IMR-90 (cell line): ENCODE measurements at regions not wholly inside any gene's neighbourhood (a gene's known extent, or its start where the extent isn't known, plus 50 kb on each side); places are given as distances from the start of the nearest gene placed in this dataset.

Experiments used
- ATAC-seq: fragments of 200-7000 bp; cut with Tn5 transposase; 2 replicates; pipeline ENCODE4 v1.9.1; 2020; ENCODE audit warnings: low read depth, mild to moderate bottlenecking, moderate library complexity
- BruUV-seq: library from RNA; stranded (reverse); fragments of 400-500 nt; replicated peaks from 2 replicates; lab custom pipeline; 2021; lab: Mats Ljungman, UMichigan
- CTCF ChIA-PET: fragments of 300-600 bp; formaldehyde crosslinking; extraction: SDS; loops from one replicate; lab custom pipeline; 2021; ENCODE audit warnings: antibody characterized with exemption; lab: Yijun Ruan, JAX
- POLR2A ChIA-PET: fragments of 300-600 bp; sonication (Branson Sonifier 250); formaldehyde crosslinking; loops from one replicate; lab custom pipeline; 2022; ENCODE audit warnings: antibody characterized with exemption; ENCODE audit not compliant: unreplicated experiment; lab: Charles Lee
- DNase-seq: peaks from one replicate; pipeline ENCODE4 v3.0.0; 2013
- H2AFZ ChIP-seq: replicated peaks from 2 replicates; pipeline ENCODE3; 2013; ENCODE audit warnings: low read length, mild to moderate bottlenecking; ENCODE audit not compliant: poor library complexity
- H2AK5ac ChIP-seq: 2 replicates; pipeline ENCODE4 v1.6.1; 2013; ENCODE audit warnings: low read depth, low read length, inconsistent platforms
- H2AK9ac ChIP-seq: replicated peaks from 2 replicates; pipeline ENCODE3; 2013; ENCODE audit warnings: mild to moderate bottlenecking, low read depth, low read length, moderate library complexity; ENCODE audit not compliant: poor library complexity
- H2BK120ac ChIP-seq: 2 replicates; pipeline ENCODE4 v1.6.1; 2013; ENCODE audit warnings: low read depth, low read length, inconsistent platforms
- H2BK15ac ChIP-seq: 3 replicates; pipeline ENCODE4 v1.6.1; 2013; ENCODE audit warnings: low read depth, low read length, inconsistent platforms
- H2BK20ac ChIP-seq: 2 replicates; pipeline ENCODE4 v1.6.1; 2013; ENCODE audit warnings: low read depth, mild to moderate bottlenecking, inconsistent platforms, low read length, moderate library complexity
- H2BK5ac ChIP-seq: 2 replicates; pipeline ENCODE4 v1.6.1; 2013; ENCODE audit warnings: mild to moderate bottlenecking, low read depth, low read length, inconsistent platforms; ENCODE audit not compliant: poor library complexity, severe bottlenecking
- H3K14ac ChIP-seq: replicated peaks from 2 replicates; pipeline ENCODE4 v1.6.1; 2013; ENCODE audit warnings: low read depth, low read length, inconsistent platforms
- H3K18ac ChIP-seq: 2 replicates; pipeline ENCODE4 v1.6.1; 2013; ENCODE audit warnings: low read depth, low read length, control low read depth
- H3K23ac ChIP-seq: 2 replicates; pipeline ENCODE4 v1.6.1; 2013; ENCODE audit warnings: low read depth, low read length, inconsistent platforms
- H3K27ac ChIP-seq: 2 replicates; pipeline ENCODE4 v1.5.1; 2013; ENCODE audit warnings: mild to moderate bottlenecking, control low read depth, low read length; ENCODE audit not compliant: insufficient read depth
- H3K27me3 ChIP-seq: 2 replicates; pipeline ENCODE4 v1.6.1; 2013; ENCODE audit warnings: low read length; ENCODE audit not compliant: control insufficient read depth, insufficient read depth
- H3K36me3 ChIP-seq: 2 replicates; pipeline ENCODE4 v1.6.1; 2013; ENCODE audit warnings: low read length, mixed read lengths; ENCODE audit not compliant: control insufficient read depth, insufficient read depth
- H3K4ac ChIP-seq: 2 replicates; pipeline ENCODE4 v1.6.1; 2013; ENCODE audit warnings: low read depth, low read length, inconsistent platforms
- H3K4me1 ChIP-seq: 2 replicates; pipeline ENCODE4 v1.6.1; 2013; ENCODE audit warnings: low read length, mixed read lengths; ENCODE audit not compliant: control insufficient read depth, insufficient read depth
- H3K4me2 ChIP-seq: 2 replicates; pipeline ENCODE4 v1.6.1; 2013; ENCODE audit warnings: low read depth, mild to moderate bottlenecking, control low read depth, low read length, moderate library complexity
- H3K4me3 ChIP-seq: 2 replicates; pipeline ENCODE4 v1.5.1; 2013; ENCODE audit warnings: low read depth, mild to moderate bottlenecking, control low read depth, low read length, moderate library complexity; ENCODE audit not compliant: insufficient read depth
- H3K56ac ChIP-seq: 2 replicates; pipeline ENCODE4 v1.6.1; 2013; ENCODE audit warnings: low read length, inconsistent platforms; ENCODE audit not compliant: insufficient read depth; ENCODE audit errors: extremely low read depth
- H3K79me1 ChIP-seq, 2 experiments: 2 replicates each; pipeline ENCODE4 v1.6.1; 2013; ENCODE audit warnings: low read length in 2 of 2, inconsistent platforms in 1 of 2, low read depth in 1 of 2
- H3K9ac ChIP-seq: 2 replicates; pipeline ENCODE4 v1.6.1; 2013; ENCODE audit warnings: low read depth, low read length, control low read depth
- H3K9me1 ChIP-seq: 2 replicates; pipeline ENCODE4 v1.6.1; 2013; ENCODE audit warnings: low read length, inconsistent platforms; ENCODE audit not compliant: insufficient read depth
- H3K9me3 ChIP-seq: 2 replicates; pipeline ENCODE4 v1.6.1; 2013; ENCODE audit warnings: low read length; ENCODE audit not compliant: control insufficient read depth, insufficient read depth
- H4K20me1 ChIP-seq: 2 replicates; pipeline ENCODE4 v1.6.1; 2013; ENCODE audit warnings: low read length, inconsistent platforms; ENCODE audit not compliant: insufficient read depth
- H4K5ac ChIP-seq: 2 replicates; pipeline ENCODE4 v1.6.1; 2013; ENCODE audit warnings: mild to moderate bottlenecking, low read depth, low read length, control low read depth
- H4K8ac ChIP-seq, 2 experiments: 2 replicates each; pipeline ENCODE4 v1.6.1; 2013; ENCODE audit warnings: low read depth in 2 of 2, low read length in 2 of 2, control low read depth in 1 of 2, inconsistent platforms in 1 of 2
- H4K91ac ChIP-seq: 2 replicates; pipeline ENCODE4 v1.6.1; 2013; ENCODE audit warnings: low read depth, low read length, inconsistent platforms; ENCODE audit not compliant: insufficient read depth
- FOS ChIP-seq: fragments of 150-350 bp; IDR thresholded peaks from 2 replicates; pipeline ENCODE4 v1.6.1; 2016; ENCODE audit warnings: low read depth, low read length
- MAFK ChIP-seq: IDR thresholded peaks from 2 replicates; pipeline ENCODE4 v1.6.1; 2012; ENCODE audit warnings: low read depth, low read length, improper control_type of control experiment
- MAZ ChIP-seq: IDR thresholded peaks from 2 replicates; pipeline ENCODE4 v1.6.1; 2012; ENCODE audit warnings: low read depth, mild to moderate bottlenecking, low read length, improper control_type of control experiment, moderate library complexity, borderline replicate concordance
- NFE2L2 ChIP-seq: fragments of 150-350 bp; IDR thresholded peaks from 2 replicates; pipeline ENCODE4 v1.6.1; 2016; ENCODE audit warnings: low read depth, mild to moderate bottlenecking, low read length
- WGBS, 2 experiments: methylation state at CpG; one replicate each; pipeline versions ENCODE4 v1.1.5 to v1.1.7; 2013; ENCODE audit warnings: missing lambda C conversion rate in 2 of 2; ENCODE audit not compliant: insufficient read length in 1 of 2; ENCODE audit errors: extremely low coverage in 2 of 2; 5-methylcytosine and 5-hydroxymethylcytosine counted together
- dilution Hi-C: fragments of 300-500 bp; cut with HindIII; formaldehyde crosslinking; loops from one replicate; pipeline ENCODE4 v1.14.3; 2018; ENCODE audit warnings: low sequenced_read_pairs; ENCODE audit not compliant: unreplicated experiment
- in situ Hi-C: fragments of 300-500 bp; cut with MboI; formaldehyde crosslinking; loops from 3 replicates; pipeline ENCODE4 v1.14.3; 2019; ENCODE audit warnings: low sequenced_read_pairs, inconsistent platforms, mixed read lengths
- intact Hi-C: fragments of 100-400 bp; cut with micrococcal nuclease; formaldehyde crosslinking; loops from 2 replicates; pipeline ENCODE4 v1.10.0; 2022

- ChIA-PET CTCF (interaction anchor here (0.6 kb wide), 1 partner anchor 45 kb away, joined by 3 read pairs; no protein-coding TSS in a partner anchor), POLR2A (no interaction called here)
- H3K9me3 ChIP-seq, result no peaks in the 10 kb centered on the region
- no CpG with 5 or more reads among the region's 2 CpGs for WGBS, 2 experiments
- H2AFZ ChIP-seq, result no peak overlapping the region
- no peaks in the 10 kb centered on the region for H4K20me1 ChIP-seq
- H3K4me1 ChIP-seq, result peaks cover 23% of the 10 kb centered on the region
- in situ Hi-C loops, result no loop called here
- no peaks in the 10 kb centered on the region for H3K36me3 ChIP-seq
- H2BK20ac ChIP-seq, result peak overlapping the region; percentile 94
- no TSS peak for BruUV-seq
- no peaks in the 10 kb centered on the region for H3K27me3 ChIP-seq
- peak overlapping the region; percentile 83 for H3K4ac ChIP-seq
- TF ChIP-seq MAZ (no peak), MAFK (peak; percentile 79), FOS (peak; percentile 66), NFE2L2 (peak; percentile 95)
- DNase-seq (peak; percentile 74), ATAC-seq (peak; percentile 38)
- peak overlapping the region; percentile 56 to 83 for H4K8ac ChIP-seq
- H3K18ac ChIP-seq, result peak overlapping the region; percentile 95
- H2AK5ac ChIP-seq, result peak overlapping the region; percentile 83
- H2BK5ac ChIP-seq, result peak overlapping the region; percentile 93
- H3K23ac ChIP-seq, result peak overlapping the region; percentile 40; the same call in 1 of the 2 replicates
- H3K56ac ChIP-seq, result peak overlapping the region; percentile 63
- peak overlapping the region; percentile 4; the same call in 1 of the 2 replicates for H3K9ac ChIP-seq
- peak overlapping the region; percentile 88 for H2BK15ac ChIP-seq
- H3K14ac ChIP-seq, result peak overlapping the region; percentile 62; the same call in 1 of the 2 replicates
- intact Hi-C loops, result loop anchor here (5.0 to 10.0 kb wide), 2 partner anchors 47 to 84 kb away; no protein-coding TSS in a partner anchor
- H3K4me2 ChIP-seq, result peak overlapping the region; percentile 58; the same call in 1 of the 2 replicates
- peak overlapping the region; percentile 87 for H2BK120ac ChIP-seq
- dilution Hi-C loops, result no loop called here
- H4K5ac ChIP-seq, result peak overlapping the region; percentile 94
- H3K79me1 ChIP-seq, result peaks cover 0 to 11% of the 10 kb centered on the region in 2 experiments; a peak in 2 of 4 replicates
- no peak overlapping the region for H3K4me3 ChIP-seq
- H3K27ac ChIP-seq, result peak overlapping the region; percentile 89
- H2AK9ac ChIP-seq, result no peak overlapping the region
- peaks cover 6% of the 10 kb centered on the region for H3K9me1 ChIP-seq
- H4K91ac ChIP-seq, result peak overlapping the region; percentile 91
Measured at GRCh38 chr5:96259151-96259772, 173.8 kb downstream of the PCSK1 start.
